ENCODE measurements at regions not wholly inside any gene's neighbourhood (a gene's known extent, or its start where the extent isn't known, plus 50 kb on each side); places are given as distances from the start of the nearest gene placed in this dataset.

- TF ChIP-seq POLR2A (IDR thresholded peaks at IDR 0.05; ENCODE audit: low read length) = no peak
- TF ChIP-seq GATA1 (IDR thresholded peaks at IDR 0.05; ENCODE audit: low read depth, low read length) = no peak
Measured at GRCh38 chr22:34017205-34017604, 96.9 kb upstream of the LARGE1 start.

Data from erythroblast (primary cell).